GM12878 (cell line): ENCODE measurements at regions not wholly inside any gene's neighbourhood (a gene's known extent, or its start where the extent isn't known, plus 50 kb on each side); places are given as distances from the start of the nearest gene placed in this dataset.

ENCODE experiments used
- ATAC-seq: fragments of 200-7000 bp; cut with Tn5 transposase; 3 replicates; pipeline ENCODE4 v1.9.1; 2020; ENCODE audit warnings: mild to moderate bottlenecking, moderate library complexity
- BruUV-seq: library from RNA; stranded (reverse); fragments of 400-500 nt; replicated peaks from 2 replicates; lab custom pipeline; 2021; lab: Mats Ljungman, UMichigan
- CTCF ChIA-PET: fragments of 300-600 bp; sonication (Branson Sonifier 250); formaldehyde crosslinking; extraction: SDS; loops from one replicate; lab custom pipeline; 2021; ENCODE audit warnings: inconsistent platforms; lab: Yijun Ruan, JAX
- POLR2A ChIA-PET: fragments of 350-600 bp; formaldehyde crosslinking; extraction: SDS; loops from one replicate; lab custom pipeline; 2021; ENCODE audit warnings: inconsistent platforms; lab: Charles Lee
- RAD21 ChIA-PET: fragments of 300-600 bp; sonication (Branson Sonifier 250); formaldehyde crosslinking; loops from one replicate; lab custom pipeline; 2023; ENCODE audit warnings: antibody characterized with exemption; ENCODE audit not compliant: unreplicated experiment; lab: Charles Lee
- SMC1A ChIA-PET: fragments of 300-600 bp; sonication (Branson Sonifier 250); formaldehyde crosslinking; loops from one replicate; lab custom pipeline; 2023; ENCODE audit not compliant: unreplicated experiment, uncharacterized antibody; lab: Charles Lee
- DNase-seq: peaks from one replicate; pipeline ENCODE4 v3.0.0-alpha.2; 2011; ENCODE audit warnings: low read depth, low spot score
- FAIRE-seq: peaks from 3 replicates; lab custom pipeline; 2011; peaks lifted over from hg19 to GRCh38; lab: Jason Lieb, UNC
- H2AFZ ChIP-seq: 2 replicates; pipeline ENCODE4 v1.6.0; 2011; ENCODE audit warnings: low read depth, low read length, control low read depth; ENCODE audit not compliant: control insufficient read depth
- H3K27ac ChIP-seq: 2 replicates; pipeline ENCODE4 v1.5.1; 2011; ENCODE audit warnings: control low read depth; ENCODE audit not compliant: control insufficient read depth, insufficient read depth
- H3K27me3 ChIP-seq, 2 experiments: replicated peaks in 1 of 2; 2 replicates each; pipeline versions ENCODE4 v1.6.0 to v1.6.1; 2011; ENCODE audit warnings: low read length in 1 of 2; ENCODE audit not compliant: control insufficient read depth in 2 of 2, insufficient read depth in 2 of 2
- H3K36me3 ChIP-seq, 2 experiments: 2 replicates each; pipeline ENCODE4 v1.5.1; 2011; ENCODE audit warnings: low read length in 1 of 2; ENCODE audit not compliant: control insufficient read depth in 2 of 2, insufficient read depth in 2 of 2
- H3K4me1 ChIP-seq: 2 replicates; pipeline ENCODE4 v1.6.1; 2011; ENCODE audit warnings: mild to moderate bottlenecking, low read length, moderate library complexity, mixed read lengths; ENCODE audit not compliant: control insufficient read depth, insufficient read depth
- H3K4me2 ChIP-seq: 2 replicates; pipeline ENCODE4 v1.6.0; 2011; ENCODE audit warnings: control low read depth; ENCODE audit not compliant: control insufficient read depth, insufficient read depth
- H3K4me3 ChIP-seq: fragments of 200-600 bp; sonication (generic); 2 replicates; pipeline ENCODE4 v1.5.1; 2016
- H3K79me2 ChIP-seq: 2 replicates; pipeline ENCODE4 v1.6.0; 2011; ENCODE audit warnings: low read length; ENCODE audit not compliant: control insufficient read depth, insufficient read depth
- H3K9ac ChIP-seq: 2 replicates; pipeline ENCODE4 v1.8.0; 2011; ENCODE audit warnings: low read length, control low read depth, mixed read lengths; ENCODE audit not compliant: control insufficient read depth, insufficient read depth
- H3K9me3 ChIP-seq: replicated peaks from 3 replicates; pipeline ENCODE4 v1.5.1; 2011; ENCODE audit warnings: mild to moderate bottlenecking, low read length; ENCODE audit not compliant: control insufficient read depth, insufficient read depth
- H4K20me1 ChIP-seq: 2 replicates; pipeline ENCODE4 v1.6.0; 2011; ENCODE audit not compliant: control insufficient read depth, insufficient read depth
- BRCA1 ChIP-seq: IDR thresholded peaks from 2 replicates; pipeline ENCODE4 v1.6.1; 2011; ENCODE audit warnings: low read depth, low read length, improper control_type of control experiment
- DPF2 ChIP-seq: fragments of 450-650 bp; IDR thresholded peaks from 2 replicates; pipeline ENCODE4 v1.6.1; 2017; ENCODE audit warnings: mild to moderate bottlenecking
- EED ChIP-seq: sonication (generic); IDR thresholded peaks from 2 replicates; pipeline ENCODE4 v1.6.1; 2016; ENCODE audit warnings: antibody characterized with exemption, low read depth
- EGR1 ChIP-seq, 2 experiments: IDR thresholded peaks; 1 replicate in 1 of 2; 2 replicates in 1 of 2; pipeline ENCODE4 v1.6.1; 2011 to 2012; ENCODE audit warnings: low read depth in 2 of 2, low read length in 2 of 2, borderline replicate concordance in 1 of 2, mild to moderate bottlenecking in 1 of 2, moderate library complexity in 1 of 2
- EZH2 ChIP-seq: IDR thresholded peaks from 2 replicates; pipeline ENCODE4 v1.6.1; 2012; ENCODE audit warnings: low read depth, mild to moderate bottlenecking, control low read depth, inconsistent platforms, low read length, borderline replicate concordance; ENCODE audit not compliant: control insufficient read depth
- IKZF1 ChIP-seq: fragments of 450-650 bp; conservative IDR thresholded peaks from 2 replicates; pipeline ENCODE4 v1.6.1; 2017; ENCODE audit warnings: antibody characterized with exemption, mild to moderate bottlenecking
- MYB ChIP-seq: fragments of 150-350 bp; IDR thresholded peaks from 2 replicates; pipeline ENCODE4 v1.6.1; 2014; ENCODE audit warnings: mild to moderate bottlenecking, low read depth, low read length, borderline replicate concordance
- NFXL1 ChIP-seq: fragments of 450-650 bp; IDR thresholded peaks from 2 replicates; pipeline ENCODE4 v1.6.1; 2017; ENCODE audit warnings: antibody characterized with exemption, mild to moderate bottlenecking, borderline replicate concordance
- NR2C1 ChIP-seq: fragments of 450-650 bp; IDR thresholded peaks from 2 replicates; pipeline ENCODE4 v1.6.1; 2017; ENCODE audit warnings: antibody characterized with exemption, mild to moderate bottlenecking, moderate library complexity
- PAX5 ChIP-seq: IDR thresholded peaks from 2 replicates; pipeline ENCODE4 v1.6.1; 2011; ENCODE audit warnings: low read depth, low read length, borderline replicate concordance
- POU2F2 ChIP-seq: IDR thresholded peaks from 3 replicates; pipeline ENCODE4 v1.6.1; 2011; ENCODE audit warnings: low read depth, mild to moderate bottlenecking, low read length, borderline replicate concordance
- SMAD1 ChIP-seq: fragments of 450-650 bp; IDR thresholded peaks from 2 replicates; pipeline ENCODE4 v1.6.1; 2018; ENCODE audit warnings: mild to moderate bottlenecking, low read depth; ENCODE audit not compliant: partially characterized antibody
- TBL1XR1 ChIP-seq: IDR thresholded peaks from 2 replicates; pipeline ENCODE4 v1.6.1; 2012; ENCODE audit warnings: low read depth, low read length, improper control_type of control experiment
- ZBED1 ChIP-seq: IDR thresholded peaks from 2 replicates; pipeline ENCODE4 v1.6.1; 2016; ENCODE audit warnings: borderline replicate concordance
- ZNF24 ChIP-seq: fragments of 450-650 bp; IDR thresholded peaks from 2 replicates; pipeline ENCODE4 v1.6.1; 2017; ENCODE audit warnings: antibody characterized with exemption, mild to moderate bottlenecking
- WGBS: methylation state at CpG from one replicate; pipeline ENCODE4 v1.1.6; 2016; ENCODE audit warnings: low lambda C conversion rate; ENCODE audit not compliant: insufficient replicate concordance, insufficient coverage; ENCODE audit errors: missing lambda C conversion rate; 5-methylcytosine and 5-hydroxymethylcytosine counted together
- in situ Hi-C: fragments of 300-500 bp; cut with MboI; formaldehyde crosslinking; loops from 9 replicates; pipeline ENCODE4 v1.14.3; 2018; ENCODE audit warnings: mixed read lengths
- intact Hi-C: fragments of 100-400 bp; cut with micrococcal nuclease; formaldehyde crosslinking; loops from one replicate; pipeline ENCODE4 v1.14.2; 2022; ENCODE audit not compliant: unreplicated experiment
- TF ChIP-seq, protein P1 (sequence below): fragments of 450-650 bp; IDR thresholded peaks from 2 replicates; pipeline ENCODE4 v1.6.1; 2016; ENCODE audit warnings: mild to moderate bottlenecking
- TF ChIP-seq, protein P2 (sequence below): IDR thresholded peaks from 2 replicates; pipeline ENCODE4 v1.6.1; 2011; ENCODE audit warnings: low read depth, low read length, improper control_type of control experiment, borderline replicate concordance

DNA sequence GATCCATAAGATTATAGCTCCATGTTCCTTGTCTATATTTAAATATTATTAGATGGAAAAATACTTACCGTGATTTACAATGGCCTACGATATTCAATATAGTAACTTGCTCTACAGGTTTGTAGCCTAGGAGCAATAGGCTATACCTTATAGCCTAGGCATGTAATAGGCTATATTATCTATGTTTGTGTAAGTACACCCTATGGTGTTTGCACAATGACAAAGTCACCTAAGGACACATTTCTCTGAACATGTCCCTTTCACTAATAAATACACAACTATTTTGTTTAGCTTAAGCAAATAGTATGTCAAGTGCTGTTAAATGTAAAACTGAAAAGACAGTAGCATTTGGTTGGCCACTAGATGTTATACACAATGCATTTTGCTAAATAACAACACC, 248.9 kb upstream of the ADGRL4 start:
- in situ Hi-C loops, result no loop called here
- Histone ChIP-seq H3K9me3 (no peaks in the 10 kb centered on the region), H3K36me3 (no peaks in the 10 kb centered on the region), H3K79me2 (no peaks in the 10 kb centered on the region), H4K20me1 (no peaks in the 10 kb centered on the region), H3K27ac (no peak overlapping the region), H3K4me3 (no peak overlapping the region), H3K9ac (no peak overlapping the region), H2AFZ (no peak overlapping the region), H3K27me3 (no peaks in the 10 kb centered on the region; a peak in 1 of 4 replicates), H3K4me2 (no peak overlapping the region), H3K4me1 (no peaks in the 10 kb centered on the region)
- WGBS, result 61% methylated on average over 2 of the region's 2 CpGs
- no peak for ATAC-seq
- no peak for FAIRE-seq
- CTCF ChIA-PET, result no interaction called here
- TF ChIP-seq ZBED1 (no peak), TBL1XR1 (no peak), NR2C1 (no peak), PAX5 (no peak), ZNF24 (no peak), NFXL1 (no peak), POU2F2 (no peak), EGR1 (IDR thresholded peaks at IDR 0.05; ENCODE audit: borderline replicate concordance in 1 of 2, low read depth in 2 of 2, low read length in 2 of 2) (no peak), BRCA1 (no peak), EZH2 (no peak), SMAD1 (no peak), IKZF1 (no peak), MYB (no peak), EED (no peak), DPF2 (no peak)
- TF ChIP-seq, protein P1, sequence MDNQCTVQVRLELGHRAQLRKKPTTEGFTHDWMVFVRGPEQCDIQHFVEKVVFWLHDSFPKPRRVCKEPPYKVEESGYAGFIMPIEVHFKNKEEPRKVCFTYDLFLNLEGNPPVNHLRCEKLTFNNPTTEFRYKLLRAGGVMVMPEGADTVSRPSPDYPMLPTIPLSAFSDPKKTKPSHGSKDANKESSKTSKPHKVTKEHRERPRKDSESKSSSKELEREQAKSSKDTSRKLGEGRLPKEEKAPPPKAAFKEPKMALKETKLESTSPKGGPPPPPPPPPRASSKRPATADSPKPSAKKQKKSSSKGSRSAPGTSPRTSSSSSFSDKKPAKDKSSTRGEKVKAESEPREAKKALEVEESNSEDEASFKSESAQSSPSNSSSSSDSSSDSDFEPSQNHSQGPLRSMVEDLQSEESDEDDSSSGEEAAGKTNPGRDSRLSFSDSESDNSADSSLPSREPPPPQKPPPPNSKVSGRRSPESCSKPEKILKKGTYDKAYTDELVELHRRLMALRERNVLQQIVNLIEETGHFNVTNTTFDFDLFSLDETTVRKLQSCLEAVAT, result no peak
- TF ChIP-seq, protein P2, sequence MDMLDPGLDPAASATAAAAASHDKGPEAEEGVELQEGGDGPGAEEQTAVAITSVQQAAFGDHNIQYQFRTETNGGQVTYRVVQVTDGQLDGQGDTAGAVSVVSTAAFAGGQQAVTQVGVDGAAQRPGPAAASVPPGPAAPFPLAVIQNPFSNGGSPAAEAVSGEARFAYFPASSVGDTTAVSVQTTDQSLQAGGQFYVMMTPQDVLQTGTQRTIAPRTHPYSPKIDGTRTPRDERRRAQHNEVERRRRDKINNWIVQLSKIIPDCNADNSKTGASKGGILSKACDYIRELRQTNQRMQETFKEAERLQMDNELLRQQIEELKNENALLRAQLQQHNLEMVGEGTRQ, result no peak
- RAD21 ChIA-PET, result no interaction called here
- SMC1A ChIA-PET, result interaction anchor here (1.3 kb wide), 1 partner anchor 10 kb away, joined by 3 read pairs; no protein-coding TSS in a partner anchor
- intact Hi-C loops, result loop anchor here (10.0 kb wide), 1 partner anchor 229 kb away; no protein-coding TSS in a partner anchor
- POLR2A ChIA-PET, result no interaction called here
- no TSS peak for BruUV-seq
- DNase-seq, result no peak
